ENCODE measurements at regions not wholly inside any gene's neighbourhood (a gene's known extent, or its start where the extent isn't known, plus 50 kb on each side); places are given as distances from the start of the nearest gene placed in this dataset.
A peak's percentile ranks its signal among the peaks of the same experiment; 100 is the strongest.

GRCh38 chr16:86651823-86652222 lies 73.5 kb downstream of the FOXL1 start:
- no peak overlapping the region for H3K4me3 ChIP-seq
- TF ChIP-seq CTCF (IDR thresholded peaks at IDR 0.05) = no peak
- peak overlapping the region in 1 of 2 donors; percentile 41 for H3K27ac ChIP-seq
- DNase-seq (ENCODE audit: low spot score) = no peak

GRCh38 chr16:86653285-86654006 lies 75.1 kb downstream of the FOXL1 start:
- no peak for DNase-seq (ENCODE audit: low spot score)

GRCh38 chr16:86657972-86658371 lies 79.6 kb downstream of the FOXL1 start:
- H3K27ac ChIP-seq = no peak overlapping the region
- TF ChIP-seq CTCF (IDR thresholded peaks at IDR 0.05) = no peak
- H3K4me3 ChIP-seq = no peak overlapping the region
- no peak for DNase-seq (ENCODE audit: low spot score)

More at GRCh38 chr16:86653285-86654006, 75.1 kb downstream of the FOXL1 start:
- Histone ChIP-seq H3K4me3 (no peak overlapping the region), H3K27ac (peak overlapping the region in 1 of 2 donors; percentile 57)
- no peak for TF ChIP-seq CTCF (IDR thresholded peaks at IDR 0.05)

- TF ChIP-seq CTCF (IDR thresholded peaks at IDR 0.05) = no peak
Observed at GRCh38 chr16:86660623-86661022, 82.3 kb downstream of the FOXL1 start.

GRCh38 chr16:86661706-86662105 lies 83.4 kb downstream of the FOXL1 start:
- Histone ChIP-seq H3K27ac (no peak overlapping the region), H3K4me3 (no peak overlapping the region)
- no peak for DNase-seq (ENCODE audit: low spot score)
- no peak for TF ChIP-seq CTCF (IDR thresholded peaks at IDR 0.05)

More at GRCh38 chr16:86660623-86661022, 82.3 kb downstream of the FOXL1 start:
- H3K4me3 ChIP-seq = no peak overlapping the region
- no peak for DNase-seq (ENCODE audit: low spot score)
- H3K27ac ChIP-seq = no peak overlapping the region

- no peak for TF ChIP-seq CTCF (IDR thresholded peaks at IDR 0.05)
- DNase-seq (ENCODE audit: low spot score) = no peak
- no peak overlapping the region for H3K27ac ChIP-seq
- no peak overlapping the region for H3K4me3 ChIP-seq
Observed at GRCh38 chr16:86662195-86662594, 83.8 kb downstream of the FOXL1 start.

- DNase-seq (ENCODE audit: low spot score) = no peak
- H3K4me3 ChIP-seq = no peak overlapping the region
- no peak for TF ChIP-seq CTCF (IDR thresholded peaks at IDR 0.05)
- no peak overlapping the region for H3K27ac ChIP-seq
Observed at GRCh38 chr16:86662740-86663139, 84.4 kb downstream of the FOXL1 start.

Data from coronary artery (tissue), 2 donors.